Endothelial cell of umbilical vein (primary cell): ENCODE measurements at regions not wholly inside any gene's neighbourhood (a gene's known extent, or its start where the extent isn't known, plus 50 kb on each side); places are given as distances from the start of the nearest gene placed in this dataset.

Experiments
- BruUV-seq: library from RNA; stranded (reverse); fragments of 400-500 nt; replicated peaks from 2 replicates; lab custom pipeline; 2021; lab: Mats Ljungman, UMichigan
- CTCF ChIA-PET: fragments of 300-600, 350-600 bp; sonication (Branson Sonifier 250); formaldehyde crosslinking; loops from one replicate; lab custom pipeline; 2021; ENCODE audit warnings: antibody characterized with exemption, inconsistent platforms; lab: Charles Lee
- POLR2A ChIA-PET: fragments of 300-600, 350-600 bp; sonication (Branson Sonifier 250); formaldehyde crosslinking; loops from one replicate; lab custom pipeline; 2021; ENCODE audit warnings: antibody characterized with exemption, inconsistent platforms; lab: Charles Lee
- DNase-seq: peaks from one replicate; pipeline ENCODE4 v3.0.0-alpha.2; 2011; ENCODE audit warnings: low read depth, low spot score
- FAIRE-seq: peaks from 2 replicates; lab custom pipeline; 2011; peaks lifted over from hg19 to GRCh38; lab: Jason Lieb, UNC
- H2AFZ ChIP-seq: 2 replicates; pipeline ENCODE4 v1.6.0; 2012; ENCODE audit warnings: low read depth, low read length, control low read depth, inconsistent platforms
- H3K27ac ChIP-seq: 2 replicates; pipeline ENCODE4 v1.5.1; 2011; ENCODE audit warnings: low read depth, mild to moderate bottlenecking, control low read depth, low read length, moderate library complexity; ENCODE audit not compliant: insufficient read depth
- H3K27me3 ChIP-seq, 2 experiments: 2 replicates each; pipeline versions ENCODE4 v1.6.0 to v1.6.1; 2011; ENCODE audit warnings: low read length in 2 of 2, mixed read lengths in 1 of 2; ENCODE audit not compliant: control insufficient read depth in 2 of 2, insufficient read depth in 2 of 2
- H3K36me3 ChIP-seq, 2 experiments: 2 replicates in 1 of 2; 3 replicates in 1 of 2; pipeline ENCODE4 v1.5.1; 2011; ENCODE audit warnings: low read length in 2 of 2, mild to moderate bottlenecking in 1 of 2, moderate library complexity in 1 of 2; ENCODE audit not compliant: control insufficient read depth in 2 of 2, insufficient read depth in 2 of 2; ENCODE audit errors: extremely low read depth in 1 of 2
- H3K4me1 ChIP-seq: 3 replicates; pipeline ENCODE4 v1.5.1; 2011; ENCODE audit warnings: mild to moderate bottlenecking, low read length; ENCODE audit not compliant: control insufficient read depth, insufficient read depth; ENCODE audit errors: extremely low read depth
- H3K4me2 ChIP-seq: 2 replicates; pipeline ENCODE4 v1.6.1; 2011; ENCODE audit warnings: low read length, control low read depth, mixed read lengths; ENCODE audit not compliant: insufficient read depth
- H3K4me3 ChIP-seq, 3 experiments: fragments of 200-600 bp in 1 of 3; sonication (generic), shearing (Covaris generic) in 1 of 3; replicated peaks in 1 of 3; 2 replicates each; pipeline ENCODE4 v1.5.1; 2011 to 2016; ENCODE audit warnings: control low read depth in 3 of 3, low read length in 3 of 3, mild to moderate bottlenecking in 2 of 3, inconsistent platforms in 1 of 3, low read depth in 1 of 3, moderate library complexity in 1 of 3; ENCODE audit not compliant: insufficient read depth in 1 of 3
- H3K79me2 ChIP-seq: 2 replicates; pipeline ENCODE4 v1.6.0; 2012; ENCODE audit warnings: low read length, inconsistent platforms; ENCODE audit not compliant: control insufficient read depth, insufficient read depth
- H3K9ac ChIP-seq: replicated peaks from 2 replicates; pipeline ENCODE3; 2011; ENCODE audit warnings: low read length, control low read depth; ENCODE audit not compliant: insufficient read depth; ENCODE audit errors: extremely low read depth
- H3K9me1 ChIP-seq: replicated peaks from 3 replicates; pipeline ENCODE4 v1.6.0; 2011; ENCODE audit warnings: mild to moderate bottlenecking, low read length; ENCODE audit not compliant: control insufficient read depth, insufficient read depth; ENCODE audit errors: extremely low read depth
- H3K9me3 ChIP-seq: replicated peaks from 2 replicates; pipeline ENCODE4 v1.5.1; 2012; ENCODE audit warnings: low read length, inconsistent platforms; ENCODE audit not compliant: control insufficient read depth, insufficient read depth
- H4K20me1 ChIP-seq: replicated peaks from 2 replicates; pipeline ENCODE3; 2011; ENCODE audit warnings: mild to moderate bottlenecking, low read length; ENCODE audit not compliant: control insufficient read depth, insufficient read depth; ENCODE audit errors: extremely low read depth
- EZH2 ChIP-seq: IDR thresholded peaks from 2 replicates; pipeline ENCODE4 v1.6.1; 2012; ENCODE audit warnings: borderline replicate concordance, low read depth, mild to moderate bottlenecking, moderate library complexity, low read length, inconsistent platforms; ENCODE audit not compliant: severe bottlenecking
- FOS ChIP-seq: IDR thresholded peaks from 2 replicates; pipeline ENCODE4 v1.6.1; 2011; ENCODE audit warnings: mild to moderate bottlenecking, low read length, moderate library complexity, borderline replicate concordance; ENCODE audit not compliant: insufficient read depth
- GATA2 ChIP-seq: IDR thresholded peaks from 2 replicates; pipeline ENCODE4 v1.7.0; 2011; ENCODE audit warnings: low read depth, mild to moderate bottlenecking, moderate library complexity, mixed read lengths, low read length; ENCODE audit not compliant: insufficient read length, insufficient read depth
- JUN ChIP-seq: IDR thresholded peaks from 2 replicates; pipeline ENCODE4 v1.6.1; 2011; ENCODE audit warnings: borderline replicate concordance, low read depth; ENCODE audit not compliant: insufficient read length, insufficient read depth
- MYC ChIP-seq: IDR thresholded peaks from one replicate; pipeline ENCODE4 v1.6.1; 2011; ENCODE audit warnings: mild to moderate bottlenecking, low read depth, low read length
- POLR2A ChIP-seq: IDR thresholded peaks from 2 replicates; pipeline ENCODE4 v1.6.1; 2012; ENCODE audit warnings: low read depth, mild to moderate bottlenecking, control low read depth, low read length
- POLR2AphosphoS5 ChIP-seq: IDR thresholded peaks from 2 replicates; pipeline ENCODE4 v1.6.1; 2012; ENCODE audit warnings: low read depth, mild to moderate bottlenecking, control low read depth, low read length, moderate library complexity; ENCODE audit not compliant: insufficient read depth
- dilution Hi-C: fragments of 300-500 bp; cut with MboI; formaldehyde crosslinking; loops from one replicate; pipeline ENCODE4 v1.15.0; 2019; ENCODE audit warnings: low sequenced_read_pairs; ENCODE audit not compliant: extremely low pct_ligation_motif_present
- intact Hi-C: fragments of 100-400 bp; cut with micrococcal nuclease; formaldehyde crosslinking; loops from one replicate; pipeline ENCODE4 v1.10.0; 2022
- TF ChIP-seq, protein P1 (sequence below), 2 donors: IDR thresholded peaks; 1 replicate in 1 of 2; 2 replicates in 1 of 2; pipeline ENCODE4 v1.5.1; 2011; ENCODE audit warnings: low read length in 2 of 2, mild to moderate bottlenecking in 2 of 2, moderate library complexity in 2 of 2, control low read depth in 1 of 2, inconsistent platforms in 1 of 2, low read depth in 1 of 2; ENCODE audit not compliant: insufficient read depth in 1 of 2; ENCODE audit errors: extremely low read depth in 1 of 2
- TF ChIP-seq, protein P2 (sequence below): IDR thresholded peaks from 2 replicates; pipeline ENCODE4 v1.6.1; 2011; ENCODE audit not compliant: insufficient read depth, insufficient read length

DNA sequence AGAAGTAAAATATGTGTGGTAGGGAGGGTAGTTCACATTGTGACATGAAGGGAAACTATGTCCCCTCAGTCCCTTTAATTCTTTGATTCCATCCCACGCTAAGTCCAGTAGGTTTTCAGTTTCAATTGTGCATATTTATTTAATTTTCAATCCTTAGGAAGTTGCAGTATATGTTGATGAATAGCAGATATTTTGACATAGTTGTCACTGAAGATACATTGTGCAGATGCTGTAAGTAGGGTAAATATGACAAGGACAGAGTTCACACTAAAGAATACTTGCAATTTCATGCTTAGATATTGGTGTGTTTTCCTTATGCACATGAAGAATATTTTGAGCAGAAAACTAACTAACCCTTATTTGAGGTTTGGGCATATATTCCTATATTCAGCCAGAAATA lies 595.4 kb upstream of the MIR17HG start:
- DNase-seq, result no peak
- no peak overlapping the region for H2AFZ ChIP-seq
- CTCF ChIA-PET, result no interaction called here
- H4K20me1 ChIP-seq, result no peaks in the 10 kb centered on the region
- no peaks in the 10 kb centered on the region for H3K9me1 ChIP-seq
- H3K27me3 ChIP-seq, result no peaks in the 10 kb centered on the region
- H3K4me3 ChIP-seq, result no peak overlapping the region
- POLR2A ChIA-PET, result no interaction called here
- intact Hi-C loops, result no loop called here
- H3K9me3 ChIP-seq, result no peaks in the 10 kb centered on the region
- no peaks in the 10 kb centered on the region for H3K79me2 ChIP-seq
- BruUV-seq, result no TSS peak
- H3K36me3 ChIP-seq, result no peaks in the 10 kb centered on the region
- H3K4me1 ChIP-seq, result no peaks in the 10 kb centered on the region
- dilution Hi-C loops, result no loop called here
- no peak overlapping the region for H3K4me2 ChIP-seq
- no peak overlapping the region for H3K9ac ChIP-seq
- no peak overlapping the region for H3K27ac ChIP-seq
- TF ChIP-seq FOS, result no peak
- TF ChIP-seq JUN, result no peak
- TF ChIP-seq, protein P1, sequence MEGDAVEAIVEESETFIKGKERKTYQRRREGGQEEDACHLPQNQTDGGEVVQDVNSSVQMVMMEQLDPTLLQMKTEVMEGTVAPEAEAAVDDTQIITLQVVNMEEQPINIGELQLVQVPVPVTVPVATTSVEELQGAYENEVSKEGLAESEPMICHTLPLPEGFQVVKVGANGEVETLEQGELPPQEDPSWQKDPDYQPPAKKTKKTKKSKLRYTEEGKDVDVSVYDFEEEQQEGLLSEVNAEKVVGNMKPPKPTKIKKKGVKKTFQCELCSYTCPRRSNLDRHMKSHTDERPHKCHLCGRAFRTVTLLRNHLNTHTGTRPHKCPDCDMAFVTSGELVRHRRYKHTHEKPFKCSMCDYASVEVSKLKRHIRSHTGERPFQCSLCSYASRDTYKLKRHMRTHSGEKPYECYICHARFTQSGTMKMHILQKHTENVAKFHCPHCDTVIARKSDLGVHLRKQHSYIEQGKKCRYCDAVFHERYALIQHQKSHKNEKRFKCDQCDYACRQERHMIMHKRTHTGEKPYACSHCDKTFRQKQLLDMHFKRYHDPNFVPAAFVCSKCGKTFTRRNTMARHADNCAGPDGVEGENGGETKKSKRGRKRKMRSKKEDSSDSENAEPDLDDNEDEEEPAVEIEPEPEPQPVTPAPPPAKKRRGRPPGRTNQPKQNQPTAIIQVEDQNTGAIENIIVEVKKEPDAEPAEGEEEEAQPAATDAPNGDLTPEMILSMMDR (IDR thresholded peaks at IDR 0.05; ENCODE audit: extremely low read depth in 1 of 2, insufficient read depth in 1 of 2, low read depth in 1 of 2, low read length in 2 of 2), result no peak
- no peak for TF ChIP-seq GATA2
- TF ChIP-seq, protein P2, sequence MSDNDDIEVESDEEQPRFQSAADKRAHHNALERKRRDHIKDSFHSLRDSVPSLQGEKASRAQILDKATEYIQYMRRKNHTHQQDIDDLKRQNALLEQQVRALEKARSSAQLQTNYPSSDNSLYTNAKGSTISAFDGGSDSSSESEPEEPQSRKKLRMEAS, result no peak
- no peak for TF ChIP-seq POLR2A
- TF ChIP-seq EZH2, result no peak
- TF ChIP-seq MYC, result no peak
- TF ChIP-seq POLR2AphosphoS5, result no peak
- no peak for FAIRE-seq
